PC-3 (cell line): ENCODE measurements at regions not wholly inside any gene's neighbourhood (a gene's known extent, or its start where the extent isn't known, plus 50 kb on each side); places are given as distances from the start of the nearest gene placed in this dataset.

Source experiments
- CTCF ChIP-seq: fragments of 300-600 bp; sonication (generic); conservative IDR thresholded peaks from 2 replicates; pipeline ENCODE4 v1.5.1; 2017; ENCODE audit warnings: antibody characterized with exemption, low read depth, mild to moderate bottlenecking, low read length
- EZH2 ChIP-seq: fragments of 300-600 bp; sonication (generic); IDR thresholded peaks from one replicate; pipeline ENCODE4 v1.6.1; 2017; ENCODE audit warnings: antibody characterized with exemption, mild to moderate bottlenecking, low read length; ENCODE audit not compliant: unreplicated experiment
- EZH2phosphoT487 ChIP-seq: fragments of 300-600 bp; sonication (generic); IDR thresholded peaks from 2 replicates; pipeline ENCODE4 v1.6.1; 2018; ENCODE audit warnings: mild to moderate bottlenecking, antibody characterized with exemption, low read length, borderline replicate concordance

DNA sequence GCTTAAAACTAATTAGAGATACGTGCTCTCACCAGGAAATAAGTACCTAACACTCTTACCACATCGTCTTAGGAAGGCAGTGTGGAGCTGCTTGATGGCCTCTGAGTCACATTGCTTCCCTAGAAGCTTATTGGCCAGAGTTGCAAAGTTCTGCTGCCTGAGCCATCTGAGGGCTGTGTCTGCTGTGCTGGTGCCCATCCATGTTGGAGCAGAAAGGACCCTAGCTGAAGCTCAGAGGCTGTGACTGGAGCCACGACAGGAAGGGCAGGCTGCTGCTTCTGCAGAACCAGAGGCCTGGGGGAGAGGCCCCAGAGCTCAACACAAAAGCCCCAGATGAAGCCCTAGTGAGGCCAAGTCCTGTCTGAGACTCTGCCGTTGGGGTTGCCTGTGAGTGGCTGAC, 64.8 kb upstream of the IGFBP3 start:
- no peak for TF ChIP-seq CTCF
- no peak for TF ChIP-seq EZH2
- TF ChIP-seq EZH2phosphoT487: no peak
